Testis (tissue), 2 donors: ENCODE measurements at regions not wholly inside any gene's neighbourhood (a gene's known extent, or its start where the extent isn't known, plus 50 kb on each side); places are given as distances from the start of the nearest gene placed in this dataset.

Experiments used
- POLR2A ChIP-seq: fragments of 450-650 bp; IDR thresholded peaks from one replicate; pipeline ENCODE4 v1.6.1; 2017; ENCODE audit warnings: antibody characterized with exemption, mild to moderate bottlenecking, moderate library complexity
- TF ChIP-seq, protein P1 (sequence below), 3 experiments: fragments of 450-650 bp in 2 of 3; fragments of 200-600 bp in 1 of 3; sonication (generic) in 1 of 3; IDR thresholded peaks; one replicate each; pipeline ENCODE4 v1.5.1; 2016 to 2019; ENCODE audit warnings: antibody characterized with exemption in 3 of 3, mild to moderate bottlenecking in 2 of 3, moderate library complexity in 1 of 3

DNA sequence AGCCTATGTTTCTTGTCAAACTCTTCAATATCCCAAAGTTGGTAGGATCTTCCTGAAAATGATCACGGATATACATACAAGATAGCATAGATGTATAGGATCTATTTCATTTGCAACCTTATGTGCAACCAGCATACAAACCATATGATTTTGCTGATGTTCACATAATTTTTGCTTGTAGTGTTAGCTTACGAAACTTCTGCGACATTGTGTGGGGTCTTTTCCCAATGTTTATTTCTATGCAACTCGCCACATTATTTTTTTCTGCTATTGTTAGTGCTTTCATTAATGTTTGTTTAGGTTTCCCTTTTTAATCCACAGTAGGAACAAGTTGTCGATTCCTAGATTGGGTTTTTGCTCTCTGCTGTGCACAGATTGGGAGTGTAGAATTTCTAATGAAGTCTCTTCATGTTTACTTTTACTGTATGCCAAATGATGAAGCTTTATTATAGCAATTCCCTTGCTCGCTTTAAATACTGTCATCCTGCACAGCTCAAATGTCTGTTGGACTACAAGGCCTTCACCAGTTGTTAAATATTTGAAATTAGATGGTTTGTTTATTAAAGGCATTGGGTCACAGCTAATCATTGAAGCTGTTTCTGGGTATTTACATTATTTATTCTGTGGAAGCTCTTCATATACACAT, 257.6 kb upstream of the PCDH7 start:
- no peak for TF ChIP-seq POLR2A
- TF ChIP-seq, protein P1, sequence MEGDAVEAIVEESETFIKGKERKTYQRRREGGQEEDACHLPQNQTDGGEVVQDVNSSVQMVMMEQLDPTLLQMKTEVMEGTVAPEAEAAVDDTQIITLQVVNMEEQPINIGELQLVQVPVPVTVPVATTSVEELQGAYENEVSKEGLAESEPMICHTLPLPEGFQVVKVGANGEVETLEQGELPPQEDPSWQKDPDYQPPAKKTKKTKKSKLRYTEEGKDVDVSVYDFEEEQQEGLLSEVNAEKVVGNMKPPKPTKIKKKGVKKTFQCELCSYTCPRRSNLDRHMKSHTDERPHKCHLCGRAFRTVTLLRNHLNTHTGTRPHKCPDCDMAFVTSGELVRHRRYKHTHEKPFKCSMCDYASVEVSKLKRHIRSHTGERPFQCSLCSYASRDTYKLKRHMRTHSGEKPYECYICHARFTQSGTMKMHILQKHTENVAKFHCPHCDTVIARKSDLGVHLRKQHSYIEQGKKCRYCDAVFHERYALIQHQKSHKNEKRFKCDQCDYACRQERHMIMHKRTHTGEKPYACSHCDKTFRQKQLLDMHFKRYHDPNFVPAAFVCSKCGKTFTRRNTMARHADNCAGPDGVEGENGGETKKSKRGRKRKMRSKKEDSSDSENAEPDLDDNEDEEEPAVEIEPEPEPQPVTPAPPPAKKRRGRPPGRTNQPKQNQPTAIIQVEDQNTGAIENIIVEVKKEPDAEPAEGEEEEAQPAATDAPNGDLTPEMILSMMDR (IDR thresholded peaks at IDR 0.05): no peak
